G401 (cell line): ENCODE measurements at regions not wholly inside any gene's neighbourhood (a gene's known extent, or its start where the extent isn't known, plus 50 kb on each side); places are given as distances from the start of the nearest gene placed in this dataset.
A peak's percentile ranks its signal among the peaks of the same experiment; 100 is the strongest.

Experiments used
- DNase-seq: peaks from one replicate; pipeline ENCODE4 v3.0.0-alpha.2; 2015; ENCODE audit warnings: low spot score
- in situ Hi-C: cut with HindIII; loops from 2 replicates; pipeline ENCODE4 v1.10.0; 2016; ENCODE audit warnings: low sequenced_read_pairs, mixed read lengths

- no peak for DNase-seq
- in situ Hi-C loops: no loop called here
Observed at GRCh38 chr4:117420948-117421347, 335.6 kb upstream of the TRAM1L1 start.

- in situ Hi-C loops: no loop called here
- no peak for DNase-seq
Observed at GRCh38 chr4:117421706-117422105, 336.3 kb upstream of the TRAM1L1 start.

GRCh38 chr4:117422297-117422696 lies 336.9 kb upstream of the TRAM1L1 start:
- DNase-seq: no peak
- in situ Hi-C loops: no loop called here

GRCh38 chr4:117425636-117426035 lies 340.3 kb upstream of the TRAM1L1 start:
- in situ Hi-C loops: no loop called here

GRCh38 chr4:117428536-117428935 lies 343.2 kb upstream of the TRAM1L1 start:
- DNase-seq: no peak
- in situ Hi-C loops: no loop called here

More at GRCh38 chr4:117425636-117426035, 340.3 kb upstream of the TRAM1L1 start:
- DNase-seq: no peak

- no peak for DNase-seq
- in situ Hi-C loops: no loop called here
Observed at GRCh38 chr4:117429061-117429460, 343.7 kb upstream of the TRAM1L1 start.

GRCh38 chr4:117429506-117429905 lies 344.1 kb upstream of the TRAM1L1 start:
- in situ Hi-C loops: no loop called here
- no peak for DNase-seq

- in situ Hi-C loops: no loop called here
- no peak for DNase-seq
Observed at GRCh38 chr4:117434424-117434823, 349.0 kb upstream of the TRAM1L1 start.

- in situ Hi-C loops: no loop called here
- DNase-seq: no peak
Observed at GRCh38 chr4:117447925-117448324, 362.5 kb upstream of the TRAM1L1 start.

GRCh38 chr4:117455088-117455487 lies 369.7 kb upstream of the TRAM1L1 start:
- in situ Hi-C loops: no loop called here
- no peak for DNase-seq

- no peak for DNase-seq
- in situ Hi-C loops: no loop called here
Observed at GRCh38 chr4:117466388-117466787, 381.0 kb upstream of the TRAM1L1 start.

GRCh38 chr4:117467404-117467803 lies 382.0 kb upstream of the TRAM1L1 start:
- in situ Hi-C loops: no loop called here
- no peak for DNase-seq

GRCh38 chr4:117474987-117475386 lies 389.6 kb upstream of the TRAM1L1 start:
- no peak for DNase-seq
- in situ Hi-C loops: no loop called here

GRCh38 chr4:117477925-117478324 lies 392.5 kb upstream of the TRAM1L1 start:
- in situ Hi-C loops: no loop called here
- no peak for DNase-seq

- no peak for DNase-seq
- in situ Hi-C loops: no loop called here
Observed at GRCh38 chr4:117478702-117479101, 393.3 kb upstream of the TRAM1L1 start.

- no peak for DNase-seq
- in situ Hi-C loops: no loop called here
Observed at GRCh38 chr4:117479673-117480072, 394.3 kb upstream of the TRAM1L1 start.

GRCh38 chr4:117481742-117482141 lies 396.4 kb upstream of the TRAM1L1 start:
- in situ Hi-C loops: no loop called here

GRCh38 chr4:117488692-117489091 lies 403.3 kb upstream of the TRAM1L1 start:
- no peak for DNase-seq
- in situ Hi-C loops: no loop called here

More at GRCh38 chr4:117481742-117482141, 396.4 kb upstream of the TRAM1L1 start:
- DNase-seq: no peak

- in situ Hi-C loops: no loop called here
- no peak for DNase-seq
Observed at GRCh38 chr4:117489107-117489506, 403.7 kb upstream of the TRAM1L1 start.

GRCh38 chr4:117491516-117491915 lies 406.1 kb upstream of the TRAM1L1 start:
- in situ Hi-C loops: no loop called here
- peak; percentile 16 for DNase-seq

- in situ Hi-C loops: no loop called here
- DNase-seq: no peak
Observed at GRCh38 chr4:117495802-117496201, 410.4 kb upstream of the TRAM1L1 start.

- peak; percentile 38 for DNase-seq
- in situ Hi-C loops: no loop called here
Observed at GRCh38 chr4:117512414-117512813, 427.0 kb upstream of the TRAM1L1 start.
